Upper lobe of left lung (tissue), 4 donors: ENCODE measurements at regions not wholly inside any gene's neighbourhood (a gene's known extent, or its start where the extent isn't known, plus 50 kb on each side); places are given as distances from the start of the nearest gene placed in this dataset.

Source experiments
- EP300 ChIP-seq, 4 donors: sonication (generic); formaldehyde crosslinking; IDR thresholded peaks; one replicate each; pipeline ENCODE4 v1.5.1; 2017; ENCODE audit warnings: antibody characterized with exemption in 4 of 4, control low read depth in 2 of 4
- POLR2A ChIP-seq, 4 donors: fragments of 450-650 bp; IDR thresholded peaks; one replicate each; pipeline ENCODE4 v1.5.1; 2016 to 2017; ENCODE audit warnings: antibody characterized with exemption in 4 of 4, mild to moderate bottlenecking in 2 of 4
- POLR2AphosphoS5 ChIP-seq, 2 donors: sonication (generic); formaldehyde crosslinking; IDR thresholded peaks; one replicate each; pipeline ENCODE4 v1.5.1; 2017; ENCODE audit warnings: antibody characterized with exemption in 2 of 2
- TF ChIP-seq, protein P1 (sequence below), 6 experiments: fragments of 450-650 bp in 4 of 6; fragments of 200-600 bp in 2 of 6; sonication (generic) in 2 of 6; IDR thresholded peaks; one replicate each; pipeline ENCODE4 v1.5.1; 2016 to 2019; ENCODE audit warnings: antibody characterized with exemption in 6 of 6

- TF ChIP-seq, protein P1, sequence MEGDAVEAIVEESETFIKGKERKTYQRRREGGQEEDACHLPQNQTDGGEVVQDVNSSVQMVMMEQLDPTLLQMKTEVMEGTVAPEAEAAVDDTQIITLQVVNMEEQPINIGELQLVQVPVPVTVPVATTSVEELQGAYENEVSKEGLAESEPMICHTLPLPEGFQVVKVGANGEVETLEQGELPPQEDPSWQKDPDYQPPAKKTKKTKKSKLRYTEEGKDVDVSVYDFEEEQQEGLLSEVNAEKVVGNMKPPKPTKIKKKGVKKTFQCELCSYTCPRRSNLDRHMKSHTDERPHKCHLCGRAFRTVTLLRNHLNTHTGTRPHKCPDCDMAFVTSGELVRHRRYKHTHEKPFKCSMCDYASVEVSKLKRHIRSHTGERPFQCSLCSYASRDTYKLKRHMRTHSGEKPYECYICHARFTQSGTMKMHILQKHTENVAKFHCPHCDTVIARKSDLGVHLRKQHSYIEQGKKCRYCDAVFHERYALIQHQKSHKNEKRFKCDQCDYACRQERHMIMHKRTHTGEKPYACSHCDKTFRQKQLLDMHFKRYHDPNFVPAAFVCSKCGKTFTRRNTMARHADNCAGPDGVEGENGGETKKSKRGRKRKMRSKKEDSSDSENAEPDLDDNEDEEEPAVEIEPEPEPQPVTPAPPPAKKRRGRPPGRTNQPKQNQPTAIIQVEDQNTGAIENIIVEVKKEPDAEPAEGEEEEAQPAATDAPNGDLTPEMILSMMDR (IDR thresholded peaks at IDR 0.05), result no peak
- TF ChIP-seq EP300 (IDR thresholded peaks at IDR 0.05), result no peak
- no peak for TF ChIP-seq POLR2A (IDR thresholded peaks at IDR 0.05)
- no peak for TF ChIP-seq POLR2AphosphoS5 (IDR thresholded peaks at IDR 0.05)
These were observed 296.4 kb downstream of the TUSC7 start for GRCh38 chr3:117005911-117006522.
